Natural killer cell (primary cell): ENCODE measurements at regions not wholly inside any gene's neighbourhood (a gene's known extent, or its start where the extent isn't known, plus 50 kb on each side); places are given as distances from the start of the nearest gene placed in this dataset.

Experiments
- ATAC-seq, 3 donors: fragments of 150-1000 bp in 2 of 3; fragments of 200-7000 bp in 1 of 3; cut with Tn5 transposase; 1 replicate in 1 of 3; 2 replicates in 2 of 3; pipeline ENCODE4 v1.10.0; 2021; ENCODE audit warnings: mild to moderate bottlenecking in 2 of 3, moderate library complexity in 2 of 3
- DNase-seq, 2 donors: peaks; one replicate each; pipeline versions ENCODE4 v3.0.0 to v3.0.0-alpha.2; 2013 to 2021; ENCODE audit warnings: mixed read lengths in 1 of 2
- H3K27ac ChIP-seq: one replicate; pipeline ENCODE4 v1.5.1; 2013; ENCODE audit warnings: mild to moderate bottlenecking, low read length
- H3K27me3 ChIP-seq: one replicate; pipeline ENCODE4 v1.6.1; 2013; ENCODE audit warnings: low read length; ENCODE audit not compliant: control insufficient read depth, insufficient read depth
- H3K36me3 ChIP-seq: one replicate; pipeline ENCODE4 v1.6.1; 2013; ENCODE audit warnings: low read length; ENCODE audit not compliant: control insufficient read depth, insufficient read depth
- H3K4me1 ChIP-seq: one replicate; pipeline ENCODE4 v1.6.1; 2013; ENCODE audit warnings: low read length; ENCODE audit not compliant: control insufficient read depth, insufficient read depth
- H3K4me3 ChIP-seq: one replicate; pipeline ENCODE4 v1.5.1; 2013; ENCODE audit warnings: low read length
- H3K9me3 ChIP-seq: one replicate; pipeline ENCODE4 v1.6.1; 2013; ENCODE audit warnings: low read length; ENCODE audit not compliant: control insufficient read depth, insufficient read depth
- H3K27ac Mint-ChIP-seq, 2 donors: one replicate each; pipeline ENCODE4 v1.8.0; 2022; ENCODE audit warnings: mild to moderate bottlenecking in 2 of 2, mixed read lengths in 2 of 2, moderate library complexity in 1 of 2
- H3K27me3 Mint-ChIP-seq, 2 donors: one replicate each; pipeline ENCODE4 v1.8.0; 2022; ENCODE audit warnings: low read depth in 2 of 2, mixed read lengths in 2 of 2
- H3K36me3 Mint-ChIP-seq: one replicate; pipeline ENCODE4 v1.8.0; 2022; ENCODE audit warnings: mixed read lengths
- H3K4me1 Mint-ChIP-seq, 2 donors: one replicate each; pipeline ENCODE4 v1.8.0; 2022; ENCODE audit warnings: mixed read lengths in 2 of 2
- H3K4me3 Mint-ChIP-seq: one replicate; pipeline ENCODE4 v1.8.0; 2022; ENCODE audit warnings: mild to moderate bottlenecking, moderate library complexity, mixed read lengths
- H3K9me3 Mint-ChIP-seq, 2 donors: one replicate each; pipeline ENCODE4 v1.8.0; 2022; ENCODE audit warnings: mixed read lengths in 2 of 2
- CTCF ChIP-seq: fragments of 200-600 bp; IDR thresholded peaks from one replicate; pipeline ENCODE4 v1.8.0; 2022; ENCODE audit warnings: antibody characterized with exemption
- WGBS: methylation state at CpG from one replicate; pipeline ENCODE4 v1.1.7; 2013; ENCODE audit warnings: missing lambda C conversion rate; ENCODE audit not compliant: insufficient coverage; 5-methylcytosine and 5-hydroxymethylcytosine counted together
- intact Hi-C: fragments of 100-400 bp; cut with micrococcal nuclease; formaldehyde crosslinking; loops from one replicate; pipeline ENCODE4 v1.14.2; 2022

GRCh38 chr2:35688309-35688708 lies 667.3 kb upstream of the CRIM1 start:
- no peak for DNase-seq
- no peaks in the 10 kb centered on the region for H3K27me3 Mint-ChIP-seq

GRCh38 chr2:35651688-35652323 lies 703.8 kb upstream of the CRIM1 start:
- Mint-ChIP-seq H3K9me3 (peaks cover 0 to 3% of the 10 kb centered on the region in 2 donors), H3K27me3 (no peaks in the 10 kb centered on the region), H3K36me3 (no peaks in the 10 kb centered on the region), H3K4me3 (no peak overlapping the region), H3K27ac (no peak overlapping the region), H3K4me1 (no peaks in the 10 kb centered on the region)
- no peak for DNase-seq
- no peaks in the 10 kb centered on the region for H3K27me3 ChIP-seq
- no peaks in the 10 kb centered on the region for H3K36me3 ChIP-seq
- no peak overlapping the region for H3K27ac ChIP-seq
- ATAC-seq: no peak
- H3K4me3 ChIP-seq: no peak overlapping the region
- 70% methylated on average over 2 of the region's 2 CpGs for WGBS
- intact Hi-C loops: no loop called here
- no peaks in the 10 kb centered on the region for H3K4me1 ChIP-seq
- no peaks in the 10 kb centered on the region for H3K9me3 ChIP-seq
- no peak for TF ChIP-seq CTCF

More at GRCh38 chr2:35688309-35688708, 667.3 kb upstream of the CRIM1 start:
- Histone ChIP-seq H3K4me3 (no peak overlapping the region), H3K27me3 (no peaks in the 10 kb centered on the region), H3K36me3 (no peaks in the 10 kb centered on the region), H3K9me3 (no peaks in the 10 kb centered on the region), H3K27ac (no peak overlapping the region), H3K4me1 (no peaks in the 10 kb centered on the region)
- peaks cover 0 to 2% of the 10 kb centered on the region in 2 donors for H3K9me3 Mint-ChIP-seq
- no peak for ATAC-seq
- no peaks in the 10 kb centered on the region for H3K4me1 Mint-ChIP-seq
- H3K36me3 Mint-ChIP-seq: no peaks in the 10 kb centered on the region
- H3K4me3 Mint-ChIP-seq: no peak overlapping the region
- H3K27ac Mint-ChIP-seq: no peak overlapping the region
- 78% methylated on average over 3 of the region's 4 CpGs for whole genome bisulfite sequencing
- intact Hi-C loops: no loop called here
- no peak for TF ChIP-seq CTCF

- no peak for TF ChIP-seq CTCF
- no peak for ATAC-seq
- no peaks in the 10 kb centered on the region for H3K4me1 ChIP-seq
- H3K9me3 ChIP-seq: no peaks in the 10 kb centered on the region
- no peaks in the 10 kb centered on the region for H3K27me3 ChIP-seq
- no peak for DNase-seq
- peaks cover 1 to 2% of the 10 kb centered on the region in 2 donors for H3K9me3 Mint-ChIP-seq
- 83% methylated on average over 1 of the region's 2 CpGs for WGBS
- H3K27ac Mint-ChIP-seq: no peak overlapping the region
- no peaks in the 10 kb centered on the region for H3K36me3 ChIP-seq
- no peak overlapping the region for H3K4me3 ChIP-seq
- no peak overlapping the region for H3K4me3 Mint-ChIP-seq
- intact Hi-C loops: no loop called here
- H3K27ac ChIP-seq: no peak overlapping the region
- no peaks in the 10 kb centered on the region for H3K4me1 Mint-ChIP-seq
- H3K27me3 Mint-ChIP-seq: no peaks in the 10 kb centered on the region
- no peaks in the 10 kb centered on the region for H3K36me3 Mint-ChIP-seq
These were observed 740.9 kb upstream of the CRIM1 start for GRCh38 chr2:35614640-35615039.

GRCh38 chr2:35606394-35606793 lies 749.2 kb upstream of the CRIM1 start:
- WGBS: no CpG with 5 or more reads among the region's 2 CpGs
- no peak overlapping the region for H3K27ac Mint-ChIP-seq

More at GRCh38 chr2:35606394-35606793, 749.2 kb upstream of the CRIM1 start:
- ATAC-seq: no peak
- Histone ChIP-seq H3K36me3 (no peaks in the 10 kb centered on the region), H3K9me3 (no peaks in the 10 kb centered on the region), H3K27ac (no peak overlapping the region), H3K4me3 (no peak overlapping the region), H3K4me1 (no peaks in the 10 kb centered on the region), H3K27me3 (no peaks in the 10 kb centered on the region)
- Mint-ChIP-seq H3K36me3 (no peaks in the 10 kb centered on the region), H3K4me1 (no peaks in the 10 kb centered on the region), H3K4me3 (no peak overlapping the region), H3K27me3 (no peaks in the 10 kb centered on the region), H3K9me3 (peaks cover 3 to 5% of the 10 kb centered on the region in 2 donors)
- no peak for DNase-seq
- TF ChIP-seq CTCF: no peak
- intact Hi-C loops: no loop called here
